ENCODE measurements at regions not wholly inside any gene's neighbourhood (a gene's known extent, or its start where the extent isn't known, plus 50 kb on each side); places are given as distances from the start of the nearest gene placed in this dataset.

- no peak for TF ChIP-seq CTCF (IDR thresholded peaks at IDR 0.05)
- no peak for TF ChIP-seq POLR2AphosphoS5 (IDR thresholded peaks at IDR 0.05)
Measured at GRCh38 chr20:52683761-52684160, 288.4 kb upstream of the TSHZ2 start.

All from prostate gland (tissue), 2 donors.